RWPE2 (cell line): ENCODE measurements at regions not wholly inside any gene's neighbourhood (a gene's known extent, or its start where the extent isn't known, plus 50 kb on each side); places are given as distances from the start of the nearest gene placed in this dataset.

Experiments used
- ATAC-seq: fragments of 200-7000 bp; cut with Tn5 transposase; 3 replicates; pipeline ENCODE4 v1.9.1; 2021; ENCODE audit warnings: low read depth
- DNase-seq: peaks from one replicate; pipeline ENCODE4 v3.0.0-alpha.2; 2020; ENCODE audit warnings: low spot score
- H3K27ac ChIP-seq: fragments of 450-650 bp; 2 replicates; pipeline ENCODE4 v1.5.1; 2017; ENCODE audit warnings: mild to moderate bottlenecking; ENCODE audit not compliant: poor library complexity, severe bottlenecking
- H3K27me3 ChIP-seq: fragments of 250-450 bp; sonication (Bioruptor Pico); 2 replicates; pipeline ENCODE4 v1.5.1; 2021; ENCODE audit warnings: mild to moderate bottlenecking, moderate library complexity; ENCODE audit not compliant: insufficient read depth, poor library complexity, severe bottlenecking
- H3K36me3 ChIP-seq: fragments of 250-450 bp; sonication (Bioruptor Pico); 2 replicates; pipeline ENCODE4 v1.5.1; 2020; ENCODE audit warnings: low read depth, mild to moderate bottlenecking, moderate library complexity
- H3K4me1 ChIP-seq: fragments of 250-450 bp; sonication (Bioruptor Pico); 2 replicates; pipeline ENCODE4 v1.5.1; 2021; ENCODE audit warnings: mild to moderate bottlenecking, moderate library complexity; ENCODE audit not compliant: insufficient read depth, poor library complexity, severe bottlenecking
- H3K4me3 ChIP-seq: fragments of 250-450 bp; sonication (Bioruptor Pico); 2 replicates; pipeline ENCODE4 v1.5.1; 2021; ENCODE audit warnings: mild to moderate bottlenecking, moderate library complexity; ENCODE audit not compliant: severe bottlenecking
- H3K9me3 ChIP-seq: fragments of 250-450 bp; sonication (Bioruptor Pico); 2 replicates; pipeline ENCODE4 v1.5.1; 2021; ENCODE audit warnings: mild to moderate bottlenecking, moderate library complexity; ENCODE audit not compliant: severe bottlenecking
- CTCF ChIP-seq: fragments of 450-650 bp; IDR thresholded peaks from one replicate; pipeline ENCODE4 v1.5.1; 2017; ENCODE audit warnings: mild to moderate bottlenecking, moderate library complexity; ENCODE audit not compliant: poor library complexity, severe bottlenecking

- ATAC-seq: no peak
These were observed 89.4 kb upstream of the GALNT17 start for GRCh38 chr7:71042591-71042990.

GRCh38 chr7:71050492-71050891 is 81.5 kb upstream of the GALNT17 start:
- no peak for TF ChIP-seq CTCF
- Histone ChIP-seq H3K9me3 (peaks cover 4% of the 10 kb centered on the region), H3K27me3 (no peaks in the 10 kb centered on the region), H3K4me1 (no peaks in the 10 kb centered on the region), H3K27ac (no peak overlapping the region), H3K4me3 (no peak overlapping the region), H3K36me3 (no peaks in the 10 kb centered on the region)
- DNase-seq (no peak), ATAC-seq (no peak)

More at GRCh38 chr7:71042591-71042990, 89.4 kb upstream of the GALNT17 start:
- Histone ChIP-seq H3K4me1 (no peaks in the 10 kb centered on the region), H3K4me3 (no peak overlapping the region), H3K27me3 (no peaks in the 10 kb centered on the region), H3K9me3 (peaks cover 6% of the 10 kb centered on the region), H3K36me3 (no peaks in the 10 kb centered on the region), H3K27ac (no peak overlapping the region)
- TF ChIP-seq CTCF: no peak
- no peak for DNase-seq

- H3K4me1 ChIP-seq: no peaks in the 10 kb centered on the region
- no peak for ATAC-seq
- H3K36me3 ChIP-seq: no peaks in the 10 kb centered on the region
- peaks cover 2% of the 10 kb centered on the region for H3K9me3 ChIP-seq
- no peak for DNase-seq
- H3K27me3 ChIP-seq: no peaks in the 10 kb centered on the region
- no peak for TF ChIP-seq CTCF
- H3K27ac ChIP-seq: no peak overlapping the region
- H3K4me3 ChIP-seq: no peak overlapping the region
These were observed 76.4 kb upstream of the GALNT17 start for GRCh38 chr7:71055504-71055903.

- no peak for TF ChIP-seq CTCF
- Histone ChIP-seq H3K36me3 (no peaks in the 10 kb centered on the region), H3K4me3 (no peak overlapping the region), H3K27me3 (no peaks in the 10 kb centered on the region), H3K27ac (no peak overlapping the region), H3K9me3 (peaks cover 6% of the 10 kb centered on the region), H3K4me1 (no peaks in the 10 kb centered on the region)
- ATAC-seq (no peak), DNase-seq (no peak)
These were observed 54.0 kb upstream of the GALNT17 start for GRCh38 chr7:71077743-71078476.
